ENCODE measurements at regions not wholly inside any gene's neighbourhood (a gene's known extent, or its start where the extent isn't known, plus 50 kb on each side); places are given as distances from the start of the nearest gene placed in this dataset.
"Not testable (repeated sequence)": the region's sequence is repeated elsewhere in the genome, so short reads cannot be mapped to it uniquely, and the experiment has no call there.

DNA sequence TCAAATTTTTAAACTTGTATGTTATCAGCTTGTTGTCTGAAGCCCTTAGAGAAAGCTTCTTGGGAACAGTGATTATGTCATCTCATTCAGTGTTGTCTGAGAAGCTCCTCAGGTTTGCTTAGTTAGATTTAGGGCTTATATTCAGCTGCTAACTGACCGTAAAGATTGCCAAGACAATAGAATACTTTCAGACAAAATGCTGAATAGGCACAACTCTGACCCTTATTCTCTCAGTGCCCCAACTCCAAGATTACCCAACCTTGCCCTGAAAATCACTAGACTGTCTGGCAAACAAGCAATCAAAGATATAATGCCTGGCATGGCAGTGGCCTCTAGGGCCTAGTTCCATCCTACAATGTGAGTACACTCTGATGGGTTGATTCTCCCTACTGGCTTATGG is 950.5 kb upstream of the HS3ST1 start:
- Histone ChIP-seq H3K27me3 (replicated peaks in 2 of 5; ENCODE audit: control insufficient read depth in 4 of 5, insufficient read depth in 5 of 5, low read length in 4 of 5) (no peaks in the 10 kb centered on the region), H3K4me3 (ENCODE audit: control insufficient read depth in 1 of 7, extremely low read depth in 1 of 7, insufficient read depth in 4 of 7, low read depth in 2 of 7, low read length in 6 of 7) (no peak overlapping the region), H3K27ac (ENCODE audit: insufficient read depth in 1 of 2, low read depth in 1 of 2, low read length in 2 of 2, poor library complexity in 1 of 2, severe bottlenecking in 2 of 2) (no peak overlapping the region), H3K9me3 (ENCODE audit: control extremely low read depth in 1 of 5, control insufficient read depth in 4 of 5, insufficient read depth in 2 of 5, low read depth in 1 of 5, low read length in 4 of 5) (peaks cover 0 to 4% (median 0%) of the 10 kb centered on the region in 5 experiments), H3K4me1 (ENCODE audit: control extremely low read depth in 1 of 4, control insufficient read depth in 4 of 4, insufficient read depth in 4 of 4, low read length in 3 of 4) (no peaks in the 10 kb centered on the region), H3K36me3 (ENCODE audit: control insufficient read depth in 4 of 4, insufficient read depth in 4 of 4, low read length in 3 of 4) (no peaks in the 10 kb centered on the region)
- ChIA-PET CTCF (interaction anchor here (1.3 kb wide), 1 partner anchor 10 kb away, joined by 3 read pairs; no protein-coding TSS in a partner anchor), POLR2A (no interaction called here)
- WGBS (ENCODE audit: insufficient coverage) = 100% methylated on average over 1 of the region's 1 CpG
- no peak for DNase-seq

DNA sequence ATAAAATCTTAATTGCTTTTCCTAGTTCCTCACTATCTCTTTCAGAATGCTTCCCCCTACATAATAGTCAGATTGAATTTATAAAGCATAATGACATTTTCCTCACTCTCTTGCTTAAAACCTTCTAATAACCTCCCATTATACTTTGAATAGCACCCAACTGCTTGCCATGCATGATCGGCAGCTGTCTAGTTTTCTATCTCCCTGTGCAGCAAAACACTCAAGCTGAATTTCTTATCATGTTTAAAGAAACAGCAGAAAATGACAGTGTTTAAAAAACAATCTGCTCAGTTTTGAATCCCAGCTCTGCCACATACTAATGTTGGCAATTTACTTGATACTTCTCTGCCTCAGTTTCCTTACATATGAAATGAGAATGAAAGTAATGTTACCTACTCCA is 947.1 kb upstream of the HS3ST1 start:
- H3K9me3 ChIP-seq (ENCODE audit: control extremely low read depth in 1 of 5, control insufficient read depth in 4 of 5, insufficient read depth in 2 of 5, low read depth in 1 of 5, low read length in 4 of 5) = peaks cover 0 to 4% (median 0%) of the 10 kb centered on the region in 5 experiments
- 100% methylated on average over 1 of the region's 1 CpG for WGBS (ENCODE audit: insufficient coverage)
- H3K4me1 ChIP-seq (ENCODE audit: control extremely low read depth in 1 of 4, control insufficient read depth in 4 of 4, insufficient read depth in 4 of 4, low read length in 3 of 4) = no peaks in the 10 kb centered on the region
- no peak overlapping the region for H3K27ac ChIP-seq (ENCODE audit: insufficient read depth in 1 of 2, low read depth in 1 of 2, low read length in 2 of 2, poor library complexity in 1 of 2, severe bottlenecking in 2 of 2)
- no peak for DNase-seq
- no peaks in the 10 kb centered on the region for H3K36me3 ChIP-seq (ENCODE audit: control insufficient read depth in 4 of 4, insufficient read depth in 4 of 4, low read length in 3 of 4)
- ChIA-PET CTCF (interaction anchor here (0.7 kb wide), 1 partner anchor 1995 kb away, joined by 3 read pairs; no protein-coding TSS in a partner anchor), POLR2A (no interaction called here)
- H3K4me3 ChIP-seq (ENCODE audit: control insufficient read depth in 1 of 7, extremely low read depth in 1 of 7, insufficient read depth in 4 of 7, low read depth in 2 of 7, low read length in 6 of 7) = no peak overlapping the region
- no peaks in the 10 kb centered on the region for H3K27me3 ChIP-seq (replicated peaks in 2 of 5; ENCODE audit: control insufficient read depth in 4 of 5, insufficient read depth in 5 of 5, low read length in 4 of 5)

DNA sequence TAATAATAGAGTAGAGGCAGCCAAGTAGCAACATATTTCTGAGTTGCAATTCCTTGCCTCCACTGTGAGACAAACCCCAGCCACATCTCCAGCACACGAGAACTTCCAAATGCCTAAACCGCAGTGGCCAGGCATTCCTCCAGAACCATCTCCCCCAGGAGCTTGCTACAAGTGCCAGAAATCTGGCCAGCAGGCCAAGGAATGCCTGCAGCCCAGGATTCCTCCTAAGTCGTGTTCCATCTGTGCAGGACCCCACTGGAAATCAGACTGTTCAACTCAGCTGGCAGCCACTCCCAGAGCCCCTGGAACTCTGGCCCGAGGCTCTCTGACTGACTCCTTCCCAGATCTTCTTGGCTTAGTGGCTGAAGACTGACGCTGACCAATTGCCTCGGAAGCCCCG is 937.2 kb upstream of the HS3ST1 start:
- H3K27ac ChIP-seq (ENCODE audit: insufficient read depth in 1 of 2, low read depth in 1 of 2, low read length in 2 of 2, poor library complexity in 1 of 2, severe bottlenecking in 2 of 2); DNase-seq; H3K36me3 ChIP-seq (ENCODE audit: control insufficient read depth in 4 of 4, insufficient read depth in 4 of 4, low read length in 3 of 4); H3K4me3 ChIP-seq (ENCODE audit: control insufficient read depth in 1 of 7, extremely low read depth in 1 of 7, insufficient read depth in 4 of 7, low read depth in 2 of 7, low read length in 6 of 7); CTCF ChIA-PET; H3K27me3 ChIP-seq (replicated peaks in 2 of 5; ENCODE audit: control insufficient read depth in 4 of 5, insufficient read depth in 5 of 5, low read length in 4 of 5); POLR2A ChIA-PET; H3K4me1 ChIP-seq (ENCODE audit: control extremely low read depth in 1 of 4, control insufficient read depth in 4 of 4, insufficient read depth in 4 of 4, low read length in 3 of 4); H3K9me3 ChIP-seq (ENCODE audit: control extremely low read depth in 1 of 5, control insufficient read depth in 4 of 5, insufficient read depth in 2 of 5, low read depth in 1 of 5, low read length in 4 of 5): not testable (repeated sequence)
- WGBS (ENCODE audit: insufficient coverage) = 95% methylated on average over 5 of the region's 7 CpGs

GRCh38 chr4:12360391-12360790 is 931.7 kb upstream of the HS3ST1 start:
- no peaks in the 10 kb centered on the region for H3K36me3 ChIP-seq (ENCODE audit: control insufficient read depth in 4 of 4, insufficient read depth in 4 of 4, low read length in 3 of 4)
- DNase-seq = no peak
- WGBS (ENCODE audit: insufficient coverage) = 100% methylated on average over 1 of the region's 1 CpG
- no peaks in the 10 kb centered on the region for H3K9me3 ChIP-seq (ENCODE audit: control extremely low read depth in 1 of 5, control insufficient read depth in 4 of 5, insufficient read depth in 2 of 5, low read depth in 1 of 5, low read length in 4 of 5)
- ChIA-PET POLR2A (no interaction called here), CTCF (no interaction called here)
- H3K27me3 ChIP-seq (replicated peaks in 2 of 5; ENCODE audit: control insufficient read depth in 4 of 5, insufficient read depth in 5 of 5, low read length in 4 of 5) = no peaks in the 10 kb centered on the region
- no peak overlapping the region for H3K4me3 ChIP-seq (ENCODE audit: control insufficient read depth in 1 of 7, extremely low read depth in 1 of 7, insufficient read depth in 4 of 7, low read depth in 2 of 7, low read length in 6 of 7)
- no peak overlapping the region for H3K27ac ChIP-seq (ENCODE audit: insufficient read depth in 1 of 2, low read depth in 1 of 2, low read length in 2 of 2, poor library complexity in 1 of 2, severe bottlenecking in 2 of 2)
- H3K4me1 ChIP-seq (ENCODE audit: control extremely low read depth in 1 of 4, control insufficient read depth in 4 of 4, insufficient read depth in 4 of 4, low read length in 3 of 4) = no peaks in the 10 kb centered on the region

- 94% methylated on average over 2 of the region's 3 CpGs for WGBS (ENCODE audit: insufficient coverage)
- no peaks in the 10 kb centered on the region for H3K4me1 ChIP-seq (ENCODE audit: control extremely low read depth in 1 of 4, control insufficient read depth in 4 of 4, insufficient read depth in 4 of 4, low read length in 3 of 4)
- DNase-seq = no peak
- POLR2A ChIA-PET = no interaction called here
- CTCF ChIA-PET = no interaction called here
- no peaks in the 10 kb centered on the region for H3K36me3 ChIP-seq (ENCODE audit: control insufficient read depth in 4 of 4, insufficient read depth in 4 of 4, low read length in 3 of 4)
- H3K9me3 ChIP-seq (ENCODE audit: control extremely low read depth in 1 of 5, control insufficient read depth in 4 of 5, insufficient read depth in 2 of 5, low read depth in 1 of 5, low read length in 4 of 5) = no peaks in the 10 kb centered on the region
- no peak overlapping the region for H3K27ac ChIP-seq (ENCODE audit: insufficient read depth in 1 of 2, low read depth in 1 of 2, low read length in 2 of 2, poor library complexity in 1 of 2, severe bottlenecking in 2 of 2)
- no peaks in the 10 kb centered on the region for H3K27me3 ChIP-seq (replicated peaks in 2 of 5; ENCODE audit: control insufficient read depth in 4 of 5, insufficient read depth in 5 of 5, low read length in 4 of 5)
- no peak overlapping the region for H3K4me3 ChIP-seq (ENCODE audit: control insufficient read depth in 1 of 7, extremely low read depth in 1 of 7, insufficient read depth in 4 of 7, low read depth in 2 of 7, low read length in 6 of 7)
Measured at GRCh38 chr4:12359420-12359819, 930.7 kb upstream of the HS3ST1 start.

GRCh38 chr4:12333083-12333482 is 904.4 kb upstream of the HS3ST1 start:
- POLR2A ChIA-PET; H3K9me3 ChIP-seq (ENCODE audit: control extremely low read depth in 1 of 5, control insufficient read depth in 4 of 5, insufficient read depth in 2 of 5, low read depth in 1 of 5, low read length in 4 of 5); H3K36me3 ChIP-seq (ENCODE audit: control insufficient read depth in 4 of 4, insufficient read depth in 4 of 4, low read length in 3 of 4); DNase-seq; H3K27ac ChIP-seq (ENCODE audit: insufficient read depth in 1 of 2, low read depth in 1 of 2, low read length in 2 of 2, poor library complexity in 1 of 2, severe bottlenecking in 2 of 2); CTCF ChIA-PET; H3K4me3 ChIP-seq (ENCODE audit: control insufficient read depth in 1 of 7, extremely low read depth in 1 of 7, insufficient read depth in 4 of 7, low read depth in 2 of 7, low read length in 6 of 7); H3K4me1 ChIP-seq (ENCODE audit: control extremely low read depth in 1 of 4, control insufficient read depth in 4 of 4, insufficient read depth in 4 of 4, low read length in 3 of 4); H3K27me3 ChIP-seq (replicated peaks in 2 of 5; ENCODE audit: control insufficient read depth in 4 of 5, insufficient read depth in 5 of 5, low read length in 4 of 5): not testable (repeated sequence)
- 95% methylated on average over 2 of the region's 2 CpGs for WGBS (ENCODE audit: insufficient coverage)

DNA sequence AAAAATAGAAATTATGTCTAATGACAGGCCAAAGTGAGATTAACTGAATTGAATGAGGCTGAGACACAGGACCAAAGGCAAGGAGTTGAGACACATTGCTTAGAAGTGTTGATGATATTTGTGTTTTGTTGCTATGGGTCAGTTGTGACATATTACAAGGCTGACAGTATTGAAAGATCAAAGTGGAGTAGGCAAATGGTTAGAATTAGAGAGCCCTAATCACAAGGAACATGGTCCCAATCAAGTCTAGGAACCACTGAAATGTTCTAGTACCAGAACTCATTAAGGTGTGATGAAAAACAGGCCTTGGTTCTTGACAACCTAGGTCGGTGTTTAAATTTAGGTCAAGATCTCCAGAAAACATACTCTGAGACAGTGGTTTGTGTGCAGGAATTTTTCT is 896.3 kb upstream of the HS3ST1 start:
- no peak for DNase-seq
- Histone ChIP-seq H3K4me1 (ENCODE audit: control extremely low read depth in 1 of 4, control insufficient read depth in 4 of 4, insufficient read depth in 4 of 4, low read length in 3 of 4) (no peaks in the 10 kb centered on the region), H3K36me3 (ENCODE audit: control insufficient read depth in 4 of 4, insufficient read depth in 4 of 4, low read length in 3 of 4) (no peaks in the 10 kb centered on the region), H3K4me3 (ENCODE audit: control insufficient read depth in 1 of 7, extremely low read depth in 1 of 7, insufficient read depth in 4 of 7, low read depth in 2 of 7, low read length in 6 of 7) (no peak overlapping the region), H3K27me3 (replicated peaks in 2 of 5; ENCODE audit: control insufficient read depth in 4 of 5, insufficient read depth in 5 of 5, low read length in 4 of 5) (no peaks in the 10 kb centered on the region), H3K9me3 (ENCODE audit: control extremely low read depth in 1 of 5, control insufficient read depth in 4 of 5, insufficient read depth in 2 of 5, low read depth in 1 of 5, low read length in 4 of 5) (no peaks in the 10 kb centered on the region), H3K27ac (ENCODE audit: insufficient read depth in 1 of 2, low read depth in 1 of 2, low read length in 2 of 2, poor library complexity in 1 of 2, severe bottlenecking in 2 of 2) (no peak overlapping the region)
- CTCF ChIA-PET = no interaction called here
- 92% methylated on average over 1 of the region's 1 CpG for WGBS (ENCODE audit: insufficient coverage)
- POLR2A ChIA-PET = no interaction called here
